Endodermal cell (in vitro differentiated cells): ENCODE measurements at regions not wholly inside any gene's neighbourhood (a gene's known extent, or its start where the extent isn't known, plus 50 kb on each side); places are given as distances from the start of the nearest gene placed in this dataset.

ENCODE experiments used
- DNase-seq: peaks from one replicate; pipeline ENCODE4 v3.0.0-alpha.2; 2017
- H3K27ac ChIP-seq: 2 replicates; pipeline ENCODE4 v1.5.1; 2013; ENCODE audit warnings: mild to moderate bottlenecking, low read depth, low read length, moderate library complexity
- H3K27me3 ChIP-seq: 2 replicates; pipeline ENCODE4 v1.6.1; 2013; ENCODE audit warnings: mild to moderate bottlenecking, low read length, moderate library complexity; ENCODE audit not compliant: insufficient read depth, control insufficient read depth, poor library complexity, severe bottlenecking
- H3K36me3 ChIP-seq: 2 replicates; pipeline ENCODE4 v1.7.0; 2013; ENCODE audit warnings: mild to moderate bottlenecking, low read length, moderate library complexity; ENCODE audit not compliant: control insufficient read depth, insufficient read depth
- H3K4me1 ChIP-seq: one replicate; pipeline ENCODE4 v1.7.0; 2013; ENCODE audit warnings: low read length; ENCODE audit not compliant: control insufficient read depth, insufficient read depth
- H3K4me3 ChIP-seq: 2 replicates; pipeline ENCODE4 v1.5.1; 2013; ENCODE audit warnings: mild to moderate bottlenecking, low read length, moderate library complexity
- H3K9ac ChIP-seq: 2 replicates; pipeline ENCODE4 v1.6.1; 2013; ENCODE audit warnings: mild to moderate bottlenecking, low read length, moderate library complexity; ENCODE audit not compliant: poor library complexity, severe bottlenecking; ENCODE audit errors: extremely low read depth
- H3K9me3 ChIP-seq: 2 replicates; pipeline ENCODE4 v1.6.1; 2013; ENCODE audit warnings: mild to moderate bottlenecking, low read length, moderate library complexity; ENCODE audit not compliant: control insufficient read depth
- H3K27ac Mint-ChIP-seq: 2 replicates; pipeline ENCODE4 v1.8.0; 2020; ENCODE audit warnings: mixed read lengths
- H3K27me3 Mint-ChIP-seq: 2 replicates; pipeline ENCODE4 v1.8.0; 2021; ENCODE audit warnings: mild to moderate bottlenecking, mixed read lengths; ENCODE audit not compliant: insufficient read depth
- H3K36me3 Mint-ChIP-seq: 2 replicates; pipeline ENCODE4 v1.8.0; 2020; ENCODE audit warnings: low read depth, mixed read lengths
- H3K4me1 Mint-ChIP-seq: 2 replicates; pipeline ENCODE4 v1.8.0; 2020; ENCODE audit warnings: mixed read lengths
- H3K4me3 Mint-ChIP-seq: 2 replicates; pipeline ENCODE4 v1.8.0; 2020; ENCODE audit warnings: mild to moderate bottlenecking, moderate library complexity, mixed read lengths
- H3K9me3 Mint-ChIP-seq: 2 replicates; pipeline ENCODE4 v1.8.0; 2020; ENCODE audit warnings: mild to moderate bottlenecking, mixed read lengths
- WGBS, 2 experiments: methylation state at CpG; one replicate each; pipeline versions ENCODE4 v1.1.5 to v1.1.7; 2013; ENCODE audit warnings: missing lambda C conversion rate in 2 of 2, mixed read lengths in 1 of 2; ENCODE audit not compliant: insufficient coverage in 1 of 2, insufficient read length in 1 of 2; 5-methylcytosine and 5-hydroxymethylcytosine counted together
- TF ChIP-seq, protein P1 (sequence below): fragments of 200-600 bp; sonication (generic); conservative IDR thresholded peaks from 2 replicates; pipeline ENCODE4 v1.5.0; 2021; ENCODE audit warnings: antibody characterized with exemption, mild to moderate bottlenecking

DNA sequence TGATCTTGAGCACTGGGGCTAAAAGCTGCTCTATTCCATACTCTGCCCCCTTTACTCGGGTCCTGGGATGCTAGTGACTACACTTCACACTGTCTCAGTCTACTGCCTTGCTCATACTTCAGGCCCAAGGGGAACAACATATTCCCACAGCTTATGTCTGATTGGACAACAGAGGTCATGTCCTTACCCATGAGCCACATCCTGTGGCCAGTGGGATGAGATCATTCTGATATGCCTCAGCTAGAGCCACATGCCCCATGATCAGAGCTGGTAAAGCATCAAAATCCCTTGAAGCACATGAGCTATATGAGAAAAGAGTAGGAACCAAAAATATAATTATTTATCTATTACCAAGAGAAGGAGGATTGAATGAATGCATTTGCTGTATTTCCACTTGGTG lies 290.1 kb upstream of the TSHZ3 start:
- TF ChIP-seq, protein P1, sequence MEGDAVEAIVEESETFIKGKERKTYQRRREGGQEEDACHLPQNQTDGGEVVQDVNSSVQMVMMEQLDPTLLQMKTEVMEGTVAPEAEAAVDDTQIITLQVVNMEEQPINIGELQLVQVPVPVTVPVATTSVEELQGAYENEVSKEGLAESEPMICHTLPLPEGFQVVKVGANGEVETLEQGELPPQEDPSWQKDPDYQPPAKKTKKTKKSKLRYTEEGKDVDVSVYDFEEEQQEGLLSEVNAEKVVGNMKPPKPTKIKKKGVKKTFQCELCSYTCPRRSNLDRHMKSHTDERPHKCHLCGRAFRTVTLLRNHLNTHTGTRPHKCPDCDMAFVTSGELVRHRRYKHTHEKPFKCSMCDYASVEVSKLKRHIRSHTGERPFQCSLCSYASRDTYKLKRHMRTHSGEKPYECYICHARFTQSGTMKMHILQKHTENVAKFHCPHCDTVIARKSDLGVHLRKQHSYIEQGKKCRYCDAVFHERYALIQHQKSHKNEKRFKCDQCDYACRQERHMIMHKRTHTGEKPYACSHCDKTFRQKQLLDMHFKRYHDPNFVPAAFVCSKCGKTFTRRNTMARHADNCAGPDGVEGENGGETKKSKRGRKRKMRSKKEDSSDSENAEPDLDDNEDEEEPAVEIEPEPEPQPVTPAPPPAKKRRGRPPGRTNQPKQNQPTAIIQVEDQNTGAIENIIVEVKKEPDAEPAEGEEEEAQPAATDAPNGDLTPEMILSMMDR: no peak
- Histone ChIP-seq H3K36me3 (no peaks in the 10 kb centered on the region), H3K4me1 (no peaks in the 10 kb centered on the region), H3K27me3 (no peaks in the 10 kb centered on the region), H3K9me3 (no peaks in the 10 kb centered on the region), H3K4me3 (no peak overlapping the region), H3K9ac (no peak overlapping the region), H3K27ac (no peak overlapping the region)
- WGBS, 2 experiments: 71 to 80% methylated on average over 1 of the region's 1 CpG
- Mint-ChIP-seq H3K27me3 (no peaks in the 10 kb centered on the region), H3K36me3 (no peaks in the 10 kb centered on the region), H3K27ac (no peak overlapping the region), H3K9me3 (no peaks in the 10 kb centered on the region), H3K4me3 (no peak overlapping the region), H3K4me1 (peaks cover 1% of the 10 kb centered on the region)
- no peak for DNase-seq

DNA sequence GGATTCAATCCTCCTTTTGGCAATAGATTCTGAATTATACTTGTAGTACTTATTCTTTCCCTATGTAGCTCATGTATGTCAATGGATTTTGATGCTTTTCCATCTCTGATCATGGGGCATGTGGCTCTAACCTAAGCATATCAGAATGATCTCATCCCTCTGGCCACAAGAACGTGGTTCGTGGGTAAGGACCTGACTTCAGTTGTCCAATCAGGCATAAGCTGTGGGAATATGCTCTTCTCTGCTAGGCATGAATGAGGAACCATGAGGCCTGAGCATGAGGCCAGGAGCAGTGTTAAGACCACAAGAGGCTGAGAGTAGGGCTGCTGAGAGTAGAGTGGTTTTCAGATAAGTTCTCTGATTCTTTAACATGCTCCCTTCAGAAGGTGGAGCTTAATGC lies 292.4 kb upstream of the TSHZ3 start:
- Mint-ChIP-seq H3K27me3 (peaks cover 2% of the 10 kb centered on the region), H3K36me3 (no peaks in the 10 kb centered on the region), H3K4me1 (no peaks in the 10 kb centered on the region), H3K9me3 (no peaks in the 10 kb centered on the region), H3K4me3 (no peak overlapping the region), H3K27ac (no peak overlapping the region)
- H3K9ac ChIP-seq: no peak overlapping the region
- no peak overlapping the region for H3K4me3 ChIP-seq
- no peak overlapping the region for H3K27ac ChIP-seq
- no peak for DNase-seq
- no peaks in the 10 kb centered on the region for H3K4me1 ChIP-seq
- TF ChIP-seq, protein P1: no peak
- WGBS, 2 experiments: 90 to 93% methylated on average over 2 of the region's 2 CpGs
- no peaks in the 10 kb centered on the region for H3K36me3 ChIP-seq
- no peaks in the 10 kb centered on the region for H3K27me3 ChIP-seq
- no peaks in the 10 kb centered on the region for H3K9me3 ChIP-seq

DNA sequence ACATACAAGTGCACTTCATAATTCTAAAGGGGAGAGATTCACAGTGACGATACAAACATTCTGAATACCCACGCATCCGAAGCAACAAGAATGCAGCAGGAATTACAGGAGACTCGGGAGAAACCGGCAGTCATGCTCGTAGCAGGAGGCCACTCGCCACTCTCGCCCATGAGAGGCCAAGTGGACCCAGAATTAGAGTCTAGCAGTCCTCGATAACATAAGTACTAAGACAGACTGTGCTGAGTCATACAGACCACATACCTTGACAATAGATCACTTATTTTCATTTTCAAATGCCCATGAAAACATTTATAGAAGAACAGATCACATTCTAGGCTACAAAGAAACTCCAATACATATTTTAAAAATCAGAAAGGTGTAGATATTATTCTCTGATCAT lies 299.1 kb upstream of the TSHZ3 start:
- DNase-seq: no peak
- Mint-ChIP-seq H3K4me3 (no peak overlapping the region), H3K27ac (no peak overlapping the region), H3K36me3 (no peaks in the 10 kb centered on the region), H3K27me3 (peaks cover 2% of the 10 kb centered on the region), H3K9me3 (peaks cover 4% of the 10 kb centered on the region), H3K4me1 (no peaks in the 10 kb centered on the region)
- no peaks in the 10 kb centered on the region for H3K27me3 ChIP-seq
- no peak overlapping the region for H3K27ac ChIP-seq
- H3K9me3 ChIP-seq: no peaks in the 10 kb centered on the region
- TF ChIP-seq, protein P1: no peak
- no peaks in the 10 kb centered on the region for H3K4me1 ChIP-seq
- WGBS, 2 experiments: 85 to 92% methylated on average over 9 of the region's 9 CpGs
- H3K36me3 ChIP-seq: no peaks in the 10 kb centered on the region
- no peak overlapping the region for H3K9ac ChIP-seq
- no peak overlapping the region for H3K4me3 ChIP-seq
